Stimulated activated CD4-positive, alpha-beta T cell treated with anti-CD3 and anti-CD28 coated beads, Interleukin-12 subunit alpha, Interleukin-12 subunit beta, amount 100 ng/mL, for 4 hours (primary cell): ENCODE measurements at regions not wholly inside any gene's neighbourhood (a gene's known extent, or its start where the extent isn't known, plus 50 kb on each side); places are given as distances from the start of the nearest gene placed in this dataset.
"Not testable (repeated sequence)": the region's sequence is repeated elsewhere in the genome, so short reads cannot be mapped to it uniquely, and the experiment has no call there.

Experiments
- DNase-seq: peaks from one replicate; pipeline ENCODE4 v3.0.0-alpha.2; 2020

DNA sequence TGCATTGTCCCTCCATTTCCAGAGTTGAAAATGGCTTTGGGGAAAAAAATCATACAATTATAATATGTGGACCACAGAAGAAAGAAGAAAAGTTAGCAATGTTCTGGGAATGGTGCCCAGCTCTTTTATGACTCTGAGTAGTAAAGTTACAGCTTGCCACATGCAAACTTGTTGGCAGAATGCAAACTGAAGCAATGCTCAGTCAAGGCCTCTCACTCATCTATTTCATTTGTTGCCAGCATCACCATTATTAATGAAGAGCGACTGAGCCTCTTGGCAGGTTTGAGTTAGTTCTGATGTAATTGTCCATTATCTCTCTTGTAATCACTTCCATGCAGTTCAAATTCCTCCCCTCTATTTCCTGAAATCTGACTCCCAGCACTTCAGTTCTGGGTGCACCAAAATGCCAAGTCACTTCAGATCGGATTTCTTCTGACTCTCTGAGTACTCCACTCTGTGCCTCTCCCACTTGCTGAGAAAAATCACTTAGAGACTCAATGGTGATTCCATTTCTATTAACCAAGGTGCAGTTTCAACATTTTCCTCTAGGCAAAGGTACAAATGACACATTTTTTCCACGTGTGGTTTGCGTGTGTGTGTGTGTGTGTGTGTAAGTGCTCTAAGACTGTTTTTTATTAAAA is 154.4 kb upstream of the STMND1 start:
- DNase-seq, result no peak

- no peak for DNase-seq
Observed at GRCh38 chr6:16944596-16944995, 157.3 kb upstream of the STMND1 start.

DNA sequence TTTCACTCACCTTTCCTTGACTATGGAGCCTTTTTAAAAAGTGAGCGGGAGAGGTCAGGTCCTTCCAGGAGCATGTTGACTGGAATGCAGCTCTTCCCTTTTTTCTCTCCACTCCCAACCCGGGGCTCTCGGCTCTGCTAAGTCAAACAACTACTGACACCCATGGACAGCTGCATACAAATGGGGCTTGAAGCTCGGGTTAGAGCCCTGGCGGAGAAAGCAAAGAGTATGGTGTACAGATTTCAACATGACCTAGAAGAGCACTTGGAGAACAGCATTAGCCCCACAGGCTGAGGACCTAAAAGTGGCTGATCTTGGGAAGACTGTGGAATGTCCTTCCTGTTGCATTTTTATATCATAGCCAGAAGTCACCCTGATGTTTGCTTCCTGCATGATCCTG is 162.0 kb upstream of the STMND1 start:
- no peak for DNase-seq

DNA sequence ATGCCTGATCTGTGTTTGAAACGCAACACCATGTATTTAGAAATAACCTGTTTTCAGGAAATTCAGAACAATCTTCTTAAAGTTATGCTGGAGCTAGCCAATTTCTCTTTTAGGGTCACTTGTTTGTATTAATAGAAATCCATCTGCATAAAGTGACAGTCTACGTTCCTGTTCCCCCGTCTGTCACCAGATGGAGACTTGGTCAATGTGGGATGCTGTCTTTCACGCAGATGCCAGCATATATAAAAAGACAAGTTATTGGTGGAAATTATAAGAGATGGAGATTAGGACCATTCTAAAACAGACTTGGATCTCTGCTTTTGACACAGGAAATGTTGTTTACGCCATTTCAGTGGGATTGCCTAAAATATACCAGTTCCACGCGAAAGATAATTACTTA is 162.5 kb upstream of the STMND1 start:
- DNase-seq, result no peak

GRCh38 chr6:16936893-16937292 is 165.0 kb upstream of the STMND1 start:
- DNase-seq, result no peak

DNA sequence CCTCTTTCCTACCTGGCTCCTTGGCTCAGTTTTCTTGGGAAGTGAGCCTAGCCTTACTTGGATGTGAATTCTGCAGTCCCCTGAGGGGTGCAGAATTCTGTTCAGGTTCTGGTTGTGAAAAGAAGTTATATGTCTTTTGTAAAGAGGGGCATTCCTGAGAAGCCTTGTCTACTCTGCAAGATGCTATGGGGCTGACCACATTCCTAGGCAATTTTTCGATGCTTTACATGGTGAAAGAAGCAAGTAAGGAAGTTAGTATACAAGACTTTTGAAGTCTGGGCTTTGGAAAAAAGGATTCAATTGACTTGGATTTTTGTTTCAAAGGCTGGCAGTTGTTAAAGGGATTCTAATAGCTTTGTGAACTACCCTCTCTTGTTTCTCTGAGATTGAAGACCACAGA is 167.9 kb upstream of the STMND1 start:
- DNase-seq, result no peak

GRCh38 chr6:16933532-16933931 is 168.3 kb upstream of the STMND1 start:
- DNase-seq, result no peak

GRCh38 chr6:16932920-16933319 is 168.9 kb upstream of the STMND1 start:
- no peak for DNase-seq

GRCh38 chr6:16931079-16931478 is 169.8 kb upstream of the ATXN1 start:
- DNase-seq, result not testable (repeated sequence)

DNA sequence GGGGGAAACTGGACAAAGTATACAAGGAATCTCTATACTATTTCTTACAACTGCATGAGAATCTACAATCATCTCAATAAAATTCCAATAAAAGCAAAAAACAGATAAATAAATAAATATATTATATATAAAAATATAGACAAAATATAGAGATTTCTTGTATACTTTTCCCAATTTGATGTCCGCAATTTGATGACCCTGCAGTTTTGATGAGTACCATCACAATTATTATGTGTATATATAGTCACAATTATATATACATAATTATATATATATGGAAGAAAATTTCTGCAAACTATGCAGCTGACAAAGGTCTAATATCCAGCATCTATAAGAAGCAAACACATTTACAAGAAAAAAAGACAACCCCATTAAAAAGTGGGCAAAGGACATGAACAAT is 169.2 kb upstream of the ATXN1 start:
- no peak for DNase-seq

DNA sequence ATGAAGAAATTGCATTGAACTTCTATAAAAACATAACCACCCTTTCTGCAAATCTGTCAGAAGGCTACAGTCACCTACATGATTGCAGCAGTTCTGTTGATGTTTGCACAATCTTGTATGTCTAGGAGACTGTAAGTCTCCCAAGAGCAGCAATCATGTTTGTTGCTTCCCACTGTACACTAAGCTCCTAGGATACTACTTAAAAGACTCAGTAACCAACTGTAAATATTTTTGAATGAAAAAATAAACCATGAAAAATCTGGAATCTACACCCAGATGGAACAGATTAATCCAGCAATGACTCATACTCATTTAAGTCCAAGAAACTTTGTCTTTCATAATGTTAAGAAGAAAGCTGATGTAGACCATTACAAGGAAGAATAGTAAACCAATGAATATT is 168.5 kb upstream of the ATXN1 start:
- DNase-seq, result no peak

GRCh38 chr6:16928387-16928786 is 167.1 kb upstream of the ATXN1 start:
- no peak for DNase-seq

DNA sequence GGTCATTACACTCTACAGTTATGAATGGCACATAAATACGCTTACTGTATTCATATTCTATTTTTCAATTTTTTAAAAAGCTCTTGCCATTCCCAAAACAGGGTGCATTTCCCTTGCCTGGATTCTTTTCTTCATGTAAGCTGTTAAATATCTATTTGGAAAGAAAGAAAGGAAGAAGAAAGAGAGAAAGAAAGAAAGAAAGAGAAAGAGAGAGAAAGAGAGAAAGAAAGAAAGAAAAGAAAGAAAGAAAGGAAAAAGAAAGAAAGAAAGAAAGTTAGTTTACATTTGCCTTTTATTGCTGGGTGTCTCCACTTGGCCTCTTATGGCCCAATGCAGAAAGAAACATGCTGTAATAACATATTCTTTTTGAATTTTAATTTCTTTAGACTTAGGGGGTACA is 165.9 kb upstream of the ATXN1 start:
- DNase-seq, result no peak

DNA sequence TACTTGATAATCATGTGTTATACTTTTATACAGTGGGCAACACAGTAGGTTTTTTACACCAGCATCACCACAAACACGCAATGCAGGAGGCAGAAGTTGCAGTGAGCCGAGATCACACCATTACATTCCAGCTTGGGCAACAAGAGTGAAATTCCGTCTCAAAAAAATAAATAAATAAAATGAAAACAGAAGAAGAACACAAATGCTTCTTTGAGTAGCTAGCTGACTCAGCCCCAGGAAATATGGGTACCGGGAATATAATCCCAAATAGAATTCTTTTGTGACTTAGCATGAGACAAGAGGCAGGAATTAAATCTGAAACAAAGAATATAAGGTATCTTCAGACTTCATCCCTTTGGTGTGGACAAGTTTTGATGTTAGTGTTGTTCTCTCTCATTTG is 164.2 kb upstream of the ATXN1 start:
- no peak for DNase-seq

- DNase-seq, result no peak
Observed at GRCh38 chr6:16922282-16922681, 161.0 kb upstream of the ATXN1 start.

- no peak for DNase-seq
Observed at GRCh38 chr6:16921399-16922110, 160.3 kb upstream of the ATXN1 start.

DNA sequence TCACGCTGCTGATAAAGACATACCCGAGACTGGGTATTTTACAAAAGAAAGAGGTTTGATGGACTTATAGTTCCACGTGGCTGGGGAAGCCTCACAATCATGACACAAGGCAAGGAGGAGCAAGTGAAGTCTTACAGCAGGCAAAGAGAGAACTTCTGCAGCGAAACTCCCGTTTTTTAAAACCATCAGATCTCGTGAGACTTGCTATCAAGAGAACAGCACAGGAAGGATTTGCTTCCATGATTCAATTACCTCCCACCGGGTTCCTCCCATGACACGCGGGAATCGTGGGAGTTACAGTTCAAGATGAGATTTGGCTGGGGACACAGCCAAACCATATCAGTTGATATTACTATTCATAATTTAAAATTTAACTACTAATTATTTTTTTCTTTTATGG is 157.3 kb upstream of the ATXN1 start:
- no peak for DNase-seq

DNA sequence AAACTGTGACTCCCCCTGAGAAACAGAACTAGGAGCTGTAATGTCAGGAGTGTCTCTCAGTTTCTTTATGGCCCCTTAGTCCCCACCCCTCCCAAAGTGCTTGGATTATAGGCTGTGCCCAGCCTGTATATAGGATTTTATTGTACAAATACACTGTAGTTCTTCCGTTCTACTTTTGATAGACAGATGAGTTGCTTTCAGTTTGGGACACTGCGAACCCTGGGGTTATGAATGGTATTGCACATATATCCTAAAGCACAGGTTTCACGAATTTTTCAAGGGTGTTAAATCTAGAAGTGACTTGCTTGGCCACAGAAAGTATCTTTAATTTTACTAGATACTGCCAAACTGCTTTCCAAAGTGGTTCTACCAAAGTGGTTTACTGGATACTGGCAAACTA is 152.9 kb upstream of the ATXN1 start:
- DNase-seq, result no peak

DNA sequence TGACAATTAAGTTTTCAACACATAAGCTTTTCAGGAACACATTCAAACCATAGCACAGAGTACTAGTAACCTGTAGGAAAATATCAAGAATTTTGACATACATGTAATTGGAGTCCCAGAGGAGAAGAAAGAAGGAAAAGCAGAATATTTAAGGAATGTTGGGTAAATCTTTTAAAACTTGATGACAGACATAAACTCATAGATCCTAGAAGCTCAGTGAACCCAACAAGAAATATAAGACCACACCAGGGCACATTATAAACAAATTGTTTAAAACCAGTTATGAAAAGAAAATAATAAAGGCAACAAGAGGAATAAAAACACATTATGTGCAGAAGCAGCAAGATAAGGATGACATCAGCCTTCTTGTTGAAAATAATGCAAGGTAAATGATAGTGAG is 151.5 kb upstream of the ATXN1 start:
- no peak for DNase-seq

- DNase-seq, result no peak
Observed at GRCh38 chr6:16911088-16911487, 149.8 kb upstream of the ATXN1 start.

DNA sequence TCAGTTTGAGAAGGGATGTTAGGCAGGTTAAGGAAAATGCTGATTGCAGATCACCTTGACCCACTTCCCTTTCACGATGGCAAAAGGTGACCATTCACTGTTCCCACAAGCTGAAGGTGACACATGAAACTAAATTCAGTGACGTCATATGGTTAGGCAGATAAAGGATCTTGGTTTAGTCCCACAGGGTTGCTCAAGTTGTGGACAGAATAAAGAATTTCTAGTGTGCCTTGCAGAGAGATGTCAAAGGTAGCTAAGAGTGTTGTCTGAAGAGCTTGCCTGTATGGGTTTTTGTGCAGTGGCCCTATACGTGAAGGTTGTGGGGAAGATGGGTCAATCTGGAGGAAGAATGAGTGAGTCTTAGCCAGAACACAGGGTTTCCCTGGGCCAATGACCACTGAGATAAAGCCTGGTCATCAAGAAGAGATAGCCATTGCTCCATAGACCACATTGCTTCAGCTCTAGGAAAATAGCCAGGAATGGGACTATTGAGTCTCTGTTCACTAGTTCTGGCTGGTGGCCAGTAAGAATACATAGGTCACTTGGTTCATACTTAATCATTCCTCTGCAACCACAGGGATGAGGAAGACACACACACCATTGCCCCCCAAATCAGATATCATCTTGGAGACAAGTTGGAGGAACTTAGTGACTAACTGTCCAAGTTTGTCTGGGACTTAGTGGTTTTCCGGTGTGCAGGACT is 148.5 kb upstream of the ATXN1 start:
- DNase-seq, result no peak

DNA sequence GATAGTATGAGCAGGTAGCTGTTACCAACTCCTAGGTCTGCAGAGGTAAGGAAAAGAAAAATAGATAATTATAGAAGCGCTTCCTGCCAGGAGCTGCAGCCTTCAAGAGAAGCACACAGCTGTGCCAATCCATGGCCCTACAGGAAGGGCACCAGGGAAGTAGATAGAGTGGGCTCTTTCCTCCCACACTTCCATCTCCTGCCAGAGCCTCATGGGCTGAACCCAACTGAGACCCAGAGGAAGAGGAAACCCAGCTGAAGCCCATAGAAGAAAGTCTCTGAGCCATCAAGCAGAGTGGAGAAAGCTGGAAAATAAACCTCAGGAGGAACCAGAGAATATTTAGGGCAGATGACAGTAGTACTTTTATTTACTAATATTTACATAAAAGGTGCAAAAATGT is 146.7 kb upstream of the ATXN1 start:
- no peak for DNase-seq

GRCh38 chr6:16904957-16905356 is 143.7 kb upstream of the ATXN1 start:
- DNase-seq, result no peak

GRCh38 chr6:16903470-16903869 is 142.2 kb upstream of the ATXN1 start:
- DNase-seq, result no peak
